HG02884 (cell line): ENCODE measurements at regions not wholly inside any gene's neighbourhood (a gene's known extent, or its start where the extent isn't known, plus 50 kb on each side); places are given as distances from the start of the nearest gene placed in this dataset.
"Not testable (repeated sequence)": the region's sequence is repeated elsewhere in the genome, so short reads cannot be mapped to it uniquely, and the experiment has no call there.

Experiments
- ATAC-seq: cut with Tn5 transposase; IDR thresholded peaks from one replicate; pipeline ENCODE4 v1.9.1; 2021; ENCODE audit warnings: mild to moderate bottlenecking, moderate library complexity; ENCODE audit not compliant: unreplicated experiment

GRCh38 chr2:223457301-223457700 is 144.9 kb downstream of the SCG2 start:
- ATAC-seq, result no peak

DNA sequence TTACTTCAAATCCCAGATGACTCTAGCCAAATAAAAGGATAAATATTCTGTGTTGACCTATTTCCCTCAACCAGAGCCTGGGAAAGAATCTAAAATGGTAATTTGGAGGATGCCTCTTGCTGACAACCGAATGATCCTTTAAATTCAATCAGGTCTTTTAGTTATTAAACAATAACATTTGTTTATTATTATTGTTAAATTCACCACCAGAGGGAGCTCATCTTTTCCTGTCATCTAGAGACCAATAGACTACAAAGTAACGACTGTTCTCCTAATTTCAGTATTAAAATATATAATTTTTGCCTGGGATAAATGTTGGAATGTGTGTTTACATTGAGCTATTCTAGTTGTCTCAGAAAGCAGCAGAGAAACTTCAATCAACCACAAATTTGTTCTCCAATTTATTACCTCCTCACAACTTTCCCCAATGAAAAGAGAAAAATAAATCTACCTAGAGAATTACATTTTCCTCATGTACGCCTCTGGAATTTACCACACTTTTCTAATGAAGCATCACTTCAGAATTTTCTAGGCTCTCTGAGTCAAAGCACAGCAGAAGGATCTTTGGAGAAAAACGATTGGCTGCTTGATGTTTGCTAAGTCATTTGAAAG is 142.7 kb downstream of the SCG2 start:
- no peak for ATAC-seq

DNA sequence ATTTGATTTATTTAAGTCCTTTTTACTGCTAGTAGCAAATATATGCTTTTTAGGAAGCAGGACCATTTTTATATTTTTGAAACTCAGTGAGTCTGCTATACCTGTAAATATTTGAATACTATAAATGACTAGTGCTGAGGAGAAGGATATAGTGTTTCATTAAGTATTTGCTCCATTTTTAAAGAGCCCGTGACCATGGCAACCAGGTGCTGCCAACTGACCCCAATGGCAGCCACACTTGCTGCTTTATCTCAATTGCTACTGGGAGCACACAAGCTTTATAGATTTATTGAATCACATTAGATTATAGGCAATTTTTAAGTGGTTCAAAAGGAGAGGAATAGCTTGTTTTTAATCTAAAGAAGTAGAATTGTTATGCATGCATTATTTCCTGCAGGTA is 142.0 kb downstream of the SCG2 start:
- no peak for ATAC-seq

DNA sequence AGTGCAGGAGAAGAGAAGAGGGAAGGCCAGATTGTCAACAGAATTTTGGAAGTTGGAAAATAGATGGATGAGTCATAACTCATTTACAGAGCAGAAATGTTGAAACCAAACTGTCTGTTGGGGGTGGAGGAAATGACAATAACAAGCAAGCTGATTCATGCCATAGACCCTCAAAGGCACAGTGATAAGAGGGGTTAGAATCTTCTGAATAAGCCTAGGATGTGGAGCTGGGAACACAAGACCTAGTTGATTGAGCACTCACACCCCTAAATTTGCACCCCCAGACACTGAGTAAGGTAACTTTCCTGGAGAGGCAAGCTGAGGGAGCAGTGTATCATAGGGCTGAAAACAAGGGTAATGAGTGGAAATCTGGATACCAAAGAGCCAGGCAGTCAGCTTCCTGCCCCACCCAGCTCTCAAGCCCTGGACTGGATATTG is 141.4 kb downstream of the SCG2 start:
- no peak for ATAC-seq

DNA sequence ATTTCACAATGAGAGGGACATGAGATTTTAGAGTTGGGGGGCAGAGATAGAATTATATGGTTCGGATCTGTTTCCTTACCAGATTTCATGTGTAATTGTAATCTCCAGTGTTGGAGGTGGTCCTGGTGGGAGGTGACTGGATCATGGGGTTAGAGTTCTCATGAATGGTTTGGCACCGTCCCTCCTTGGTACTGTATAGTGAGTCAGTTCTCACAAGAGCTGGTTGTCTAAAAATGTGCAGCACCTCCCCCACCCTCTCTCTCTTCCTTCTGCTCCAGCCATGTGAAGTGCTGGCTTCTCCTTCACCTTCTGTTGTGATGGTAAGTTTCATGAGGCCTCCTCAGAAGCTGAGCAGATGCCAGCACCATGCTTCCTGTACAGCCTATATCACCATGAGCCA is 138.1 kb downstream of the SCG2 start:
- ATAC-seq, result no peak

DNA sequence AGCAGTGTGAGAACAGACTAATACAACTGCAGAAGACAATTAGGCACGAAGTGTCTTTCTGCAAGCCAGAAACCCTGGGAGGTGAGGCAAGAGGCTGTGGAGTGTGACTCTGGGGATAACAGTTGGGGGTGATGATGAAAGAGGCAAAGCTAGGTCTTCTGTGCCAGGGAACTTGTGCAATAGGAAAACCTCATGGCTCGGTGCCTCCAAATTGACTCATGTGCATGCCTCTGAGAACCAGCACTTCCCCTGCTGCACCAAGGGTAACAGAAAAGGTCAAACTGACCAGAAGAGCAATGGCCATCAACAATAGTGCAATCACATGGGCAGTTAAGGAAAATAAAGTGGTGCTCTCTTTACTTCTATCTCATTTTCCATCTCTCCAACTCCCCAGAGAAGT is 136.4 kb downstream of the SCG2 start:
- no peak for ATAC-seq

DNA sequence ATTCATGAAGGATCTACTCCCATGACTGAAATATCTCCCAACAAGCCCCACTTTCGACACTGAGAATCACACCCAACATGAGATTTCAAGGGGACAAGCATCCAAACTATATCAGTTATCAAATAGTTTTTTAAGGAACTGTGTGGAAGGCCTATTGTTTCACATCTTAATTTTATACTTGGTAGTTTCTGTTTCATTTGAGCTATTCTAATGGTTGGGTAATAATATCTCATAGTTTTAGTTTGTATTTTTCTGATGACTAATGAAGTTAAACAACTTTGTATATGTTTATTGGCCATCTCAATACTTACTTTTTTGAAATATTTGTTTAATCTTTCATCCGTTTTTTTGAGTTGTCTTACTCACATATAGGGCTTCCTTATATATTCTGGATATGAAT is 135.0 kb downstream of the SCG2 start:
- no peak for ATAC-seq

DNA sequence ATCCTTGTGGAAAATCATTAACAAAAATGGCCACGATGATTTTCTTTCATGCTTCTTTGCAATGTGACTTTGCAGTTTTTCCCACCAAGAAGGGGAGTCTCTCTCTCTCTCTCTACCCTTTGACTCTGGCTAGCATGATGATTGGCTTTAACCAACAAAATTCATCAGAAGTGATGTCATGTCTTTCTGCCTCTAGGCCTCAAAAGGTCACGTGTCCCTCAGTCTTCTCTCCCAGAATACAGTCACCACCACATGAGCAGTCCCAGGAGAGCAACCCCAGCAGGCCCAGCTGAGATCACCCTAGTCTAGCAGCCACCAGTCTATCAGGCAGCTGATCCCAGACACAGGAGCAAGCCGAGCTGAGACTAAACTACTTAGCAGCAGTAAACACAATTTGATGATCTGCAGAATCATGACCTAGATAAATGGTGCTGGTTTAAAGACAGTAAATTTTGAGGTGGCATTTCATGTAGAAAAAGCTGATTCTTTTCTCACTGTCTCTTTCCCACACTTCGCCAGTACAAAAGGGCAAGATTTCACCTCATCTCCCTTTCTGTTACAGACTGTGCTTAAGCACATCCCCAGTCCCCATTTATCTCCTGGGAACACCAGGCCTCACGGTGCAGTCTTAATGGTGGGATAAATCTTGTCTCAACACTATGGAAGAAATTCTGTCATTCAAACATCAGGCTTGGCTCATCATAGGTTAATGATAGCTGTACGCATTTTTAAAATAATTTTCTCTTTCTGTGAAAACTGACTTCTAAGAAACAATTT is 132.7 kb downstream of the SCG2 start:
- ATAC-seq, result no peak

GRCh38 chr2:223470602-223471001 is 131.6 kb downstream of the SCG2 start:
- no peak for ATAC-seq

GRCh38 chr2:223472771-223473170 is 129.4 kb downstream of the SCG2 start:
- no peak for ATAC-seq

GRCh38 chr2:223474893-223475292 is 127.3 kb downstream of the SCG2 start:
- ATAC-seq, result no peak

DNA sequence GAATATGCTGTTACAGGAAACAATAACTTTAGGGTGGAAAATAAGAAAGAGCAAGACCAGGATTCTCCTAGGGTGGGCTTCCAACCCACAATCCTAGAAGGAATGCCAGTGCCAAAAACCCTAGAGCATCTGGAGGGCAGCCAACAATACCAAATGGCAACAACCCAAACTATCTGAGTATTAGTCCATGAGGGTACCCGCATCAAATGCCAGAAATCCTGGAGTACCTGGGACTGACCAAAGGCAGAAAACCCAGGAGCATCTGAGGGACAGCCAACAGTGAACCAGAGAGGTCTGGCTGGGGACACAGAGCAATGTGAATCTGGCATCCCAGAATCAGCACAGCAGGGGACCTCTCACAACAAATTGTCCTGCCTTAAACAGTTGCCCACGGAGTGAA is 126.3 kb downstream of the SCG2 start:
- ATAC-seq, result no peak

- ATAC-seq, result no peak
These were observed 124.8 kb downstream of the SCG2 start for GRCh38 chr2:223477318-223477717.

GRCh38 chr2:223481486-223481885 is 120.7 kb downstream of the SCG2 start:
- ATAC-seq, result no peak

DNA sequence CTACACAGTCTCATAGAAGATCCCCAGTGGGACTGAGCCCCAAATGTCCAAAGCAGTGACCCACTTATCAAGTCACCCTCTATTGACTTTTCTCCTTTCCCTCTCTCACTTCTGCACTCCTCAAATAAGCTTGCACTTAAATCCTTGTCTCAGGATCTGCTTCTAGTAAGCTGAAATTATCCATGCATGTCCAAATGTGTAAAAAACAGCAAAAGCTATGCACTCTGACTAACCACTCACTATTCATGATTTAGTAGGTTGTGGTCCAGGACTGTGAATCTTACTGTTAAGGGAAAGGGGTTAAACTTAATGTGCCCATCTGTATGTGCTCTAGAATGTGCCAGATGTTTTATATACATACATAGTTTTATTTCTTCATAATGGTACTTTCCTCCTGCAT is 115.4 kb downstream of the SCG2 start:
- ATAC-seq, result no peak

GRCh38 chr2:223487214-223487846 is 114.8 kb downstream of the SCG2 start:
- ATAC-seq, result no peak

DNA sequence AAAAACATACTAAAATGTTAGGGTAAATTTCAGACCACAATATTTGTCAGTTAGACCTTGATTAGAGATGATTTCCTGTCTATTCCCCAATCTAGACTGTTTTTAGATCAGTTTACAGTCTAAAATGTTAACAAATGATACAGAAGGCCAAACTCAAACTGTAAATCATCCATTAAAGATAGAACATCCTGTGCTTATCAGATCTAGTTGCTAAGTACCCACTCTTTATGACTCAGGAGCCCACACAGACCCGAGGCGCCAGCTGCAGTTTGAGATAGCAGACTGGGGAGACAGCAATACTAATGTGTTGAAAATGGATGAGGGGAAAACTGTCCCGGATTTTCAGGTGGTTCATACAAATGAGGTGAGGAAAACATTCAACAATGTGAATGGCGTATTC is 113.3 kb downstream of the SCG2 start:
- ATAC-seq, result no peak

GRCh38 chr2:223494496-223494895 is 107.7 kb downstream of the SCG2 start:
- no peak for ATAC-seq

DNA sequence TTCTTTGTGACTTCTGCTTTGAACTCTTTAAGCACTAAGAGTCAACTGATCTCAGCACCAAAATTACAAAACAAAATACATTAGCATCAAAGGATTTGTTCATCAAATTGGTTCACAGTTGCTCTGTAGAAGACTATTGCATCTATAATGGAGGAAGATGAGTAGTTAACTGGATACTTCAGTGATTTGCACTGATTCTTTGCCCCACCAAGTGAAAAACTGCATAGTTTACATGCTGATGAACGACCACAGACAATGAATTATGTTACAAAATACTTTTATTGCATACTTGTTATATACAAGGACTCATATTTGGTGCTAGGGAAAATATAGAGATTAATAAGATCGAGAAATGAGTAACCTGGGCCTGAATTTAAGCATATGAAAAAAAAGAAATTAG is 107.2 kb downstream of the SCG2 start:
- no peak for ATAC-seq

- ATAC-seq, result not testable (repeated sequence)
These were observed 105.3 kb downstream of the SCG2 start for GRCh38 chr2:223496853-223497252.

- no peak for ATAC-seq
These were observed 101.5 kb downstream of the SCG2 start for GRCh38 chr2:223500709-223501108.

DNA sequence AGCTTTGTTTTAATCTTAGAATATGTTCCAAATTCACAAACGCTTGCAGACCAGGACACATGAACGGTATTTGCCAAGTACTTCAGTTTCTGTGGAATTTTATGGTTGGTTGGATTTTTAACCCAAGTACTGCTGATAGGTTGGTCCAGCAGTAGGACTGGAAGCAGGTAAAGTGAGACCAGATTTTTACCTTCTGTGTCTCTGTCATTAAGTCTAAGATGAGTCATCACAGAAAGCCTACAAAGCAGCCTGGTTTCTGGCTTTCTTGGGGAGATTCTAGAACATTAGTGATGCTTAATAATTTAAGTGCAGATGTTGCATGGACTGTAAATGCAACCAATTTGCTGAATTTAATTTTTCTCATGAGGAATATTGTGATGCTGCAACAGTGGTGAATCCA is 100.5 kb downstream of the SCG2 start:
- ATAC-seq, result no peak
